Liver (tissue), 8 donors: ENCODE measurements at regions not wholly inside any gene's neighbourhood (a gene's known extent, or its start where the extent isn't known, plus 50 kb on each side); places are given as distances from the start of the nearest gene placed in this dataset.
"Not testable (repeated sequence)": the region's sequence is repeated elsewhere in the genome, so short reads cannot be mapped to it uniquely, and the experiment has no call there.

Experiments
- DNase-seq: peaks from one replicate; pipeline ENCODE4 v3.0.0-alpha.2; 2017; ENCODE audit warnings: low spot score
- H3K27ac ChIP-seq, 2 donors: one replicate each; pipeline ENCODE4 v1.7.0; 2013; ENCODE audit warnings: inconsistent platforms in 2 of 2, low read length in 2 of 2, control low read depth in 1 of 2, low read depth in 1 of 2, mild to moderate bottlenecking in 1 of 2
- H3K27me3 ChIP-seq, 4 donors: one replicate each; pipeline versions ENCODE4 v1.6.1 to v1.7.0; 2013; ENCODE audit warnings: low read length in 3 of 4, inconsistent platforms in 1 of 4, mild to moderate bottlenecking in 1 of 4, moderate library complexity in 1 of 4; ENCODE audit not compliant: control insufficient read depth in 4 of 4, insufficient read depth in 4 of 4
- H3K36me3 ChIP-seq, 4 donors: one replicate each; pipeline versions ENCODE4 v1.6.1 to v1.7.0; 2013; ENCODE audit warnings: low read length in 3 of 4, mild to moderate bottlenecking in 3 of 4, low read depth in 1 of 4, moderate library complexity in 1 of 4; ENCODE audit not compliant: control insufficient read depth in 4 of 4, insufficient read depth in 3 of 4
- H3K4me1 ChIP-seq, 4 donors: one replicate each; pipeline versions ENCODE4 v1.6.1 to v1.7.0; 2013; ENCODE audit warnings: low read length in 3 of 4, mild to moderate bottlenecking in 3 of 4, moderate library complexity in 1 of 4; ENCODE audit not compliant: control insufficient read depth in 4 of 4, insufficient read depth in 4 of 4
- H3K4me3 ChIP-seq, 3 donors: one replicate each; pipeline versions ENCODE4 v1.6.1 to v1.7.0; 2013; ENCODE audit warnings: low read length in 3 of 3, control low read depth in 1 of 3, low read depth in 1 of 3, mild to moderate bottlenecking in 1 of 3
- H3K9ac ChIP-seq, 2 donors: one replicate each; pipeline ENCODE4 v1.7.0; 2013; ENCODE audit warnings: low read length in 2 of 2, mild to moderate bottlenecking in 2 of 2, moderate library complexity in 2 of 2, control low read depth in 1 of 2, low read depth in 1 of 2
- H3K9me3 ChIP-seq, 4 donors: one replicate each; pipeline versions ENCODE4 v1.6.1 to v1.7.0; 2013; ENCODE audit warnings: low read length in 3 of 4; ENCODE audit not compliant: control insufficient read depth in 4 of 4
- ATF3 ChIP-seq: IDR thresholded peaks from 2 replicates; pipeline ENCODE4 v1.6.1; 2016; ENCODE audit warnings: antibody characterized with exemption
- CTCF ChIP-seq: fragments of 150-350 bp; IDR thresholded peaks from 2 replicates; pipeline ENCODE4 v1.5.1; 2017; ENCODE audit warnings: improper control_type of control experiment, low read depth, low read length; ENCODE audit not compliant: missing input control
- EGR1 ChIP-seq, 2 donors: IDR thresholded peaks; 2 replicates each; pipeline ENCODE4 v1.6.1; 2016 to 2018; ENCODE audit warnings: antibody characterized with exemption in 2 of 2, low read depth in 2 of 2
- FOXA1 ChIP-seq: IDR thresholded peaks from 2 replicates; pipeline ENCODE4 v1.6.1; 2016; ENCODE audit warnings: antibody characterized with exemption
- FOXA2 ChIP-seq: IDR thresholded peaks from 2 replicates; pipeline ENCODE4 v1.6.1; 2016; ENCODE audit warnings: antibody characterized with exemption
- HNF4A ChIP-seq, 2 donors: conservative IDR thresholded peaks; 2 replicates each; pipeline ENCODE4 v1.6.1; 2016; ENCODE audit warnings: antibody characterized with exemption in 2 of 2, mild to moderate bottlenecking in 2 of 2
- HNF4G ChIP-seq: IDR thresholded peaks from 2 replicates; pipeline ENCODE4 v1.6.1; 2016; ENCODE audit warnings: antibody characterized with exemption
- MAX ChIP-seq: IDR thresholded peaks from 2 replicates; pipeline ENCODE4 v1.6.1; 2016; ENCODE audit warnings: antibody characterized with exemption
- NR2F2 ChIP-seq: IDR thresholded peaks from 2 replicates; pipeline ENCODE4 v1.6.1; 2016; ENCODE audit warnings: antibody characterized with exemption
- REST ChIP-seq: IDR thresholded peaks from 2 replicates; pipeline ENCODE4 v1.6.1; 2016; ENCODE audit warnings: antibody characterized with exemption, mild to moderate bottlenecking
- RXRA ChIP-seq, 2 donors: IDR thresholded peaks; 2 replicates each; pipeline ENCODE4 v1.6.1; 2017 to 2018; ENCODE audit warnings: antibody characterized with exemption in 2 of 2, mild to moderate bottlenecking in 1 of 2
- SP1 ChIP-seq: IDR thresholded peaks from 2 replicates; pipeline ENCODE4 v1.6.1; 2018; ENCODE audit warnings: antibody characterized with exemption, mild to moderate bottlenecking
- TAF1 ChIP-seq: conservative IDR thresholded peaks from 2 replicates; pipeline ENCODE4 v1.6.1; 2016; ENCODE audit warnings: antibody characterized with exemption, mild to moderate bottlenecking
- YY1 ChIP-seq: IDR thresholded peaks from 2 replicates; pipeline ENCODE4 v1.6.1; 2016; ENCODE audit warnings: antibody characterized with exemption, mild to moderate bottlenecking
- WGBS: extraction: QIAGEN DNeasy Blood & Tissue Kit; methylation state at CpG from one replicate; pipeline ENCODE4 v1.1.7; 2013; 5-methylcytosine and 5-hydroxymethylcytosine counted together
- donor health status: healthy.
- donor health status: healthy.
- donor health status: healthy.
- donor health status: healthy.
- donor health status: healthy.

GRCh38 chr20:48329676-48330664, 497.8 kb downstream of the PREX1 start (continued):
- no peak for TF ChIP-seq EGR1 (IDR thresholded peaks at IDR 0.05; ENCODE audit: low read depth in 2 of 2)
- no peak for TF ChIP-seq HNF4G
- no peak for TF ChIP-seq MAX
- TF ChIP-seq NR2F2: no peak
- TF ChIP-seq FOXA1: no peak
- no peak for TF ChIP-seq ATF3
- peak; percentile 14 for TF ChIP-seq CTCF

- Histone ChIP-seq H3K9ac (no peak overlapping the region), H3K9me3 (no peaks in the 10 kb centered on the region), H3K36me3 (no peaks in the 10 kb centered on the region), H3K4me1 (no peaks in the 10 kb centered on the region), H3K27ac (no peak overlapping the region), H3K4me3 (no peak overlapping the region), H3K27me3 (peaks cover 0 to 3% (median 1%) of the 10 kb centered on the region in 4 donors)
- DNase-seq: no peak
- 74% methylated on average over 4 of the region's 4 CpGs for WGBS
- TF ChIP-seq MAX (no peak), HNF4A (conservative IDR thresholded peaks at IDR 0.05) (no peak), RXRA (IDR thresholded peaks at IDR 0.05) (no peak)
Observed at GRCh38 chr20:48329031-48329615, 498.7 kb downstream of the PREX1 start.

GRCh38 chr20:48327848-48328247, 500.0 kb downstream of the PREX1 start:
- not testable (repeated sequence) for DNase-seq, H3K27ac ChIP-seq, H3K36me3 ChIP-seq, H3K4me3 ChIP-seq, H3K4me1 ChIP-seq, H3K27me3 ChIP-seq, H3K9ac ChIP-seq, H3K9me3 ChIP-seq
- 89% methylated on average over 8 of the region's 8 CpGs for WGBS

- no peaks in the 10 kb centered on the region for H3K36me3 ChIP-seq
- no peaks in the 10 kb centered on the region for H3K9me3 ChIP-seq
- H3K9ac ChIP-seq: no peak overlapping the region
- no peak for DNase-seq
- H3K4me1 ChIP-seq: no peaks in the 10 kb centered on the region
- no peak overlapping the region for H3K4me3 ChIP-seq
- no peak overlapping the region for H3K27ac ChIP-seq
- WGBS: 77% methylated on average over 11 of the region's 11 CpGs
- H3K27me3 ChIP-seq: peaks cover 0 to 2% (median under 1%) of the 10 kb centered on the region in 4 donors
- TF ChIP-seq TAF1 (no peak), FOXA2 (no peak), REST (no peak), HNF4A (conservative IDR thresholded peaks at IDR 0.05) (no peak), YY1 (no peak), CTCF (no peak), ATF3 (no peak), MAX (no peak), HNF4G (no peak), FOXA1 (no peak), SP1 (no peak)
Observed at GRCh38 chr20:48326868-48327267, 500.9 kb downstream of the PREX1 start.
